HepG2 (cell line): ENCODE measurements at regions not wholly inside any gene's neighbourhood (a gene's known extent, or its start where the extent isn't known, plus 50 kb on each side); places are given as distances from the start of the nearest gene placed in this dataset.

ENCODE experiments used
- ATAC-seq: fragments of 200-7000 bp; cut with Tn5 transposase; 3 replicates; pipeline ENCODE4 v1.9.1; 2020; ENCODE audit warnings: mild to moderate bottlenecking, moderate library complexity
- BruUV-seq: library from RNA; stranded (reverse); fragments of 400-500 nt; replicated peaks from 2 replicates; lab custom pipeline; 2021; lab: Mats Ljungman, UMichigan
- CTCF ChIA-PET: fragments of 300-600 bp; formaldehyde crosslinking; extraction: SDS; loops from one replicate; lab custom pipeline; 2021; ENCODE audit warnings: low total read pairs, inconsistent platforms, low intra/inter-chr PET ratio; lab: Yijun Ruan, JAX
- POLR2A ChIA-PET: fragments of 350-600 bp; sonication (Branson Sonifier 250); formaldehyde crosslinking; loops from one replicate; lab custom pipeline; 2020; ENCODE audit warnings: antibody characterized with exemption, inconsistent platforms; lab: Yijun Ruan, JAX
- DNase-seq: peaks from one replicate; pipeline ENCODE4 v3.0.0-alpha.2; 2015; ENCODE audit warnings: low spot score
- FAIRE-seq: peaks from 3 replicates; lab custom pipeline; 2011; peaks lifted over from hg19 to GRCh38; lab: Jason Lieb, UNC
- H2AFZ ChIP-seq: one replicate; pipeline ENCODE4 v1.6.1; 2011; ENCODE audit warnings: low read length, inconsistent platforms
- H3K27ac ChIP-seq: fragments of 300-600 bp; 3 replicates; pipeline ENCODE4 v1.8.0; 2011; ENCODE audit warnings: mixed run types, mild to moderate bottlenecking, mixed read lengths, low read length, inconsistent platforms; ENCODE audit not compliant: insufficient read depth; ENCODE audit errors: extremely low read length
- H3K27me3 ChIP-seq, 2 experiments: fragments of 200-600 bp in 1 of 2; 2 replicates in 1 of 2; 3 replicates in 1 of 2; pipeline versions ENCODE4 v1.6.0 to v1.8.0; 2011; ENCODE audit warnings: low read length in 2 of 2, mild to moderate bottlenecking in 2 of 2, moderate library complexity in 2 of 2, inconsistent platforms in 1 of 2; ENCODE audit not compliant: insufficient read depth in 2 of 2, control insufficient read depth in 1 of 2
- H3K36me3 ChIP-seq, 2 experiments: fragments of 200-600 bp in 1 of 2; replicated peaks in 1 of 2; 2 replicates in 1 of 2; 3 replicates in 1 of 2; pipeline versions ENCODE4 v1.5.1 to v1.8.0; 2011; ENCODE audit warnings: low read length in 2 of 2, inconsistent platforms in 1 of 2; ENCODE audit not compliant: insufficient read depth in 2 of 2, control insufficient read depth in 1 of 2
- H3K4me1 ChIP-seq: 2 replicates; pipeline ENCODE4 v1.5.1; 2012; ENCODE audit warnings: low read length, inconsistent platforms; ENCODE audit not compliant: insufficient read depth
- H3K4me2 ChIP-seq: 2 replicates; pipeline ENCODE4 v1.6.0; 2011; ENCODE audit warnings: low read depth, low read length, inconsistent platforms
- H3K4me3 ChIP-seq, 3 experiments: fragments of 200-600 bp in 1 of 3; sonication (generic), shearing (Covaris generic) in 1 of 3; replicated peaks in 1 of 3; 2 replicates each; pipeline ENCODE4 v1.5.1; 2011 to 2016; ENCODE audit warnings: low read length in 3 of 3, inconsistent platforms in 2 of 3, low read depth in 2 of 3, mild to moderate bottlenecking in 2 of 3, control low read depth in 1 of 3, mixed read lengths in 1 of 3; ENCODE audit not compliant: insufficient read depth in 1 of 3
- H3K79me2 ChIP-seq: one replicate; pipeline ENCODE4 v1.6.1; 2011; ENCODE audit warnings: low read length, inconsistent platforms; ENCODE audit not compliant: insufficient read depth
- H3K9ac ChIP-seq: 2 replicates; pipeline ENCODE4 v1.6.0; 2011; ENCODE audit warnings: mild to moderate bottlenecking, low read depth, low read length, inconsistent platforms; ENCODE audit not compliant: insufficient read depth
- H3K9me3 ChIP-seq: 2 replicates; pipeline ENCODE4 v1.5.1; 2012; ENCODE audit warnings: mild to moderate bottlenecking, low read length
- H4K20me1 ChIP-seq: 2 replicates; pipeline ENCODE4 v1.6.0; 2011; ENCODE audit warnings: inconsistent platforms, mild to moderate bottlenecking, low read length, moderate library complexity; ENCODE audit not compliant: insufficient read depth
- ATAD3A ChIP-seq: sonication (generic); formaldehyde crosslinking; IDR thresholded peaks from 2 replicates; pipeline ENCODE4 v1.4.0; 2020; ENCODE audit warnings: missing genetic modification reagents
- RFXANK ChIP-seq: IDR thresholded peaks from 2 replicates; pipeline ENCODE4 v1.6.1; 2016
- ZFP36L2 ChIP-seq: sonication (generic); formaldehyde crosslinking; IDR thresholded peaks from 2 replicates; pipeline ENCODE4 v1.4.0; 2020; ENCODE audit warnings: missing genetic modification reagents
- ZFYVE20 ChIP-seq: sonication (generic); formaldehyde crosslinking; IDR thresholded peaks from 2 replicates; pipeline ENCODE4 v1.8.0; 2023; ENCODE audit warnings: low read depth, mild to moderate bottlenecking, moderate library complexity, missing genetic modification reagents, borderline replicate concordance
- ZNF451 ChIP-seq: sonication (generic); formaldehyde crosslinking; IDR thresholded peaks from 2 replicates; pipeline ENCODE4 v1.5.0; 2020; ENCODE audit warnings: mild to moderate bottlenecking, missing genetic modification reagents
- ZNF460 ChIP-seq: sonication (generic); formaldehyde crosslinking; IDR thresholded peaks from 2 replicates; pipeline ENCODE4 v1.5.1; 2020; ENCODE audit warnings: missing genetic modification reagents, mild to moderate bottlenecking, borderline replicate concordance
- WGBS: methylation state at CpG from one replicate; pipeline ENCODE4 v1.1.6; 2017; ENCODE audit warnings: low lambda C conversion rate; 5-methylcytosine and 5-hydroxymethylcytosine counted together
- in situ Hi-C: cut with HindIII; loops from 2 replicates; pipeline ENCODE4 v1.10.0; 2017; ENCODE audit warnings: low pct_unique_long_range_greater_than_20kb; ENCODE audit not compliant: extremely low pct_ligation_motif_present
- intact Hi-C: fragments of 100-400 bp; cut with micrococcal nuclease; formaldehyde crosslinking; loops from one replicate; pipeline ENCODE4 v1.10.0; 2022; ENCODE audit not compliant: unreplicated experiment

GRCh38 chr10:35813219-35813618, 171.1 kb upstream of the FZD8 start (continued):
- TF ChIP-seq ZNF451 (CRISPR knock-in tag) (no peak), ZNF460 (no peak)
- TF ChIP-seq, all 625 proteins: peak for 0

- Histone ChIP-seq H3K4me1 (no peaks in the 10 kb centered on the region), H3K27me3 (no peaks in the 10 kb centered on the region), H3K79me2 (no peaks in the 10 kb centered on the region), H2AFZ (no peak overlapping the region), H3K9me3 (no peaks in the 10 kb centered on the region), H4K20me1 (no peaks in the 10 kb centered on the region), H3K36me3 (no peaks in the 10 kb centered on the region), H3K4me2 (no peak overlapping the region), H3K4me3 (no peak overlapping the region), H3K27ac (no peak overlapping the region), H3K9ac (no peak overlapping the region)
- POLR2A ChIA-PET: no interaction called here
- no peak for TF ChIP-seq ZFP36L2 (CRISPR knock-in tag)
- CTCF ChIA-PET: no interaction called here
- FAIRE-seq (no peak), DNase-seq (no peak), ATAC-seq (no peak)
- in situ Hi-C loops (no loop called here), intact Hi-C loops (no loop called here)
- 0% methylated on average over 1 of the region's 1 CpG for WGBS
- BruUV-seq: no TSS peak
Observed at GRCh38 chr10:35808344-35808743, 166.2 kb upstream of the FZD8 start.

- H3K4me3 ChIP-seq: no peak overlapping the region
- no peak for DNase-seq
- no peaks in the 10 kb centered on the region for H3K4me1 ChIP-seq
- no peak overlapping the region for H3K27ac ChIP-seq
- intact Hi-C loops (no loop called here), in situ Hi-C loops (no loop called here)
- H4K20me1 ChIP-seq: no peaks in the 10 kb centered on the region
- no peak overlapping the region for H3K9ac ChIP-seq
- no peaks in the 10 kb centered on the region for H3K9me3 ChIP-seq
- ChIA-PET POLR2A (no interaction called here), CTCF (no interaction called here)
- no peak overlapping the region for H3K4me2 ChIP-seq
- H3K36me3 ChIP-seq: no peaks in the 10 kb centered on the region
- no TSS peak for BruUV-seq
- no peak for FAIRE-seq
- no peak overlapping the region for H2AFZ ChIP-seq
- ATAC-seq: no peak
- TF ChIP-seq ZFYVE20 (CRISPR knock-in tag) (no peak), ATAD3A (CRISPR knock-in tag) (no peak), RFXANK (CRISPR knock-in tag) (no peak)
- TF ChIP-seq, all 625 proteins: peak for 0
- no peaks in the 10 kb centered on the region for H3K79me2 ChIP-seq
- WGBS: 29% methylated on average over 2 of the region's 2 CpGs
- no peaks in the 10 kb centered on the region for H3K27me3 ChIP-seq
Observed at GRCh38 chr10:35803046-35803445, 160.9 kb upstream of the FZD8 start.
